Activated B cell treated with CpG ODN at 0.5 μM for 24 hours (primary cell): ENCODE measurements at regions not wholly inside any gene's neighbourhood (a gene's known extent, or its start where the extent isn't known, plus 50 kb on each side); places are given as distances from the start of the nearest gene placed in this dataset.

Source experiments
- ATAC-seq: fragments of 200-7000 bp; cut with Tn5 transposase; one replicate; pipeline ENCODE4 v1.10.0; 2021; ENCODE audit warnings: low read depth, mild to moderate bottlenecking, moderate library complexity
- CTCF ChIA-PET: fragments of 350-600 bp; sonication (Branson Sonifier 250); formaldehyde crosslinking; loops from one replicate; lab custom pipeline; 2021; ENCODE audit warnings: antibody characterized with exemption; lab: Charles Lee
- POLR2A ChIA-PET: fragments of 350-600 bp; sonication (Branson Sonifier 250); formaldehyde crosslinking; loops from one replicate; lab custom pipeline; 2021; ENCODE audit warnings: antibody characterized with exemption; lab: Charles Lee
- DNase-seq: peaks from one replicate; pipeline ENCODE4 v3.0.0; 2022
- H3K27ac Mint-ChIP-seq: one replicate; pipeline ENCODE4 v1.8.0; 2020; ENCODE audit warnings: mixed read lengths
- H3K27me3 Mint-ChIP-seq: one replicate; pipeline ENCODE4 v1.8.0; 2021; ENCODE audit warnings: mixed read lengths
- H3K36me3 Mint-ChIP-seq: one replicate; pipeline ENCODE4 v1.8.0; 2021; ENCODE audit warnings: low read depth, mixed read lengths
- H3K4me1 Mint-ChIP-seq: one replicate; pipeline ENCODE4 v1.8.0; 2021; ENCODE audit warnings: mixed read lengths
- H3K4me3 Mint-ChIP-seq: one replicate; pipeline ENCODE4 v1.8.0; 2020; ENCODE audit warnings: mild to moderate bottlenecking, mixed read lengths
- H3K9me3 Mint-ChIP-seq: one replicate; pipeline ENCODE4 v1.8.0; 2020; ENCODE audit warnings: mixed read lengths
- intact Hi-C: fragments of 100-400 bp; cut with micrococcal nuclease; formaldehyde crosslinking; loops from one replicate; pipeline ENCODE4 v1.15.1; 2024
- TF ChIP-seq, protein P1 (sequence below): fragments of 200-600 bp; IDR thresholded peaks from one replicate; pipeline ENCODE4 v1.8.0; 2022; ENCODE audit warnings: antibody characterized with exemption, mild to moderate bottlenecking

DNA sequence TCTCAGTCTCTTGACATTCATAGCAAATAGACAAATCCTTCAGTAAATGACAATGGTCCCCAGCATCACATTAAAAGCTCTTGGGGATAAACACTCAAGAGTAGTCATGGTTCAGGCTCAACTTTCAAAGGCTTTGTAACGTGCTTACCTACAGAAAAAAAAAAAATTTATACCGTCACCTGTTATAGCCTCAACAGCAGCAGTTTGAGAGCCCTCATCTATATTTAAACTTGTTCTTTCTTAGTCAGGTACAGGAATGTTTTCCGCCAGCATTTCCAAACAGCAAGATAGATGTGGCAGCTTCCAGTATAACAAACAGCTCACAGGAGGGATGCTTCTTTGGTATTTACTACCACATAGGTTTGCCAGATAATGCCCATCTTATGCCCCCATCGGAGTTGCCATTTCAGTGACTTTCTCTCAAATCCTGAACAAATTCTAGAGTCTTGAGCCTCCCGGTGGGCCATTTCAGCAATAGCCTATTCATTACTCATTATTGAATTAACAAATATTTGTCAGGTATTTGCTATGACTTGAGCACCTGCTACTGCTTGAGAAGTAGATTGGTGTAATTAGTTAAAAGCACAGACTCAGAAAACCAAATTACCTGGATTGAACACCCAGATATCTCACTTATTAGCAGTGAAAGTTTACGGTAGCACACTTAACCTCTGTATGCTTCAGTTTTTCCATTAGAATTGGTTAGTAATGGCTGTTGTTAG, 470.0 kb downstream of the EBF1 start:
- intact Hi-C loops: no loop called here
- no peak overlapping the region for H3K4me3 Mint-ChIP-seq
- no peaks in the 10 kb centered on the region for H3K4me1 Mint-ChIP-seq
- no peaks in the 10 kb centered on the region for H3K27me3 Mint-ChIP-seq
- no peak overlapping the region for H3K27ac Mint-ChIP-seq
- ATAC-seq (no peak), DNase-seq (no peak)
- ChIA-PET CTCF (interaction anchor here (0.8 kb wide), 1 partner anchor 455 kb away, joined by 3 read pairs; no protein-coding TSS in a partner anchor), POLR2A (no interaction called here)
- H3K9me3 Mint-ChIP-seq: no peaks in the 10 kb centered on the region
- TF ChIP-seq, protein P1, sequence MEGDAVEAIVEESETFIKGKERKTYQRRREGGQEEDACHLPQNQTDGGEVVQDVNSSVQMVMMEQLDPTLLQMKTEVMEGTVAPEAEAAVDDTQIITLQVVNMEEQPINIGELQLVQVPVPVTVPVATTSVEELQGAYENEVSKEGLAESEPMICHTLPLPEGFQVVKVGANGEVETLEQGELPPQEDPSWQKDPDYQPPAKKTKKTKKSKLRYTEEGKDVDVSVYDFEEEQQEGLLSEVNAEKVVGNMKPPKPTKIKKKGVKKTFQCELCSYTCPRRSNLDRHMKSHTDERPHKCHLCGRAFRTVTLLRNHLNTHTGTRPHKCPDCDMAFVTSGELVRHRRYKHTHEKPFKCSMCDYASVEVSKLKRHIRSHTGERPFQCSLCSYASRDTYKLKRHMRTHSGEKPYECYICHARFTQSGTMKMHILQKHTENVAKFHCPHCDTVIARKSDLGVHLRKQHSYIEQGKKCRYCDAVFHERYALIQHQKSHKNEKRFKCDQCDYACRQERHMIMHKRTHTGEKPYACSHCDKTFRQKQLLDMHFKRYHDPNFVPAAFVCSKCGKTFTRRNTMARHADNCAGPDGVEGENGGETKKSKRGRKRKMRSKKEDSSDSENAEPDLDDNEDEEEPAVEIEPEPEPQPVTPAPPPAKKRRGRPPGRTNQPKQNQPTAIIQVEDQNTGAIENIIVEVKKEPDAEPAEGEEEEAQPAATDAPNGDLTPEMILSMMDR: no peak
- H3K36me3 Mint-ChIP-seq: no peaks in the 10 kb centered on the region

DNA sequence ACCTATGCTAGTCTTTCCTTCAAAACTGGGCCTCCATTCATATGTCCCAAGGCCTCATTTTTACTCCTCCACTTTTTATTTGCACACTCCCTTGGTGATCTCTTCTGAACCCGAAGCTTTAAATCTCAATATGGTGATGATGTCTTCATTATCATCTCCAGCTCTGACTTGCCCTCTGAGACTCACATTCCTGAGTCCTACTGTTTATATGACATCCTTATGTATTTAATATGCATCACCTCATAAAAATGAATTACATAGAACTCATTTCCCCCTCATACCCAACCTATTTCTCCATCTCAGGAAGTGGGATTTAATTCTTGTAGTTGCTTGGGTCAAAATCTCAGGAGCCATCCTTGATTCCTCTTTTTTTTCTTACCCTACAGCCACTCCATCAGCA, 473.0 kb downstream of the EBF1 start:
- Mint-ChIP-seq H3K36me3 (no peaks in the 10 kb centered on the region), H3K4me1 (no peaks in the 10 kb centered on the region), H3K4me3 (no peak overlapping the region), H3K9me3 (no peaks in the 10 kb centered on the region), H3K27me3 (no peaks in the 10 kb centered on the region), H3K27ac (no peak overlapping the region)
- ATAC-seq (no peak), DNase-seq (no peak)
- TF ChIP-seq, protein P1: no peak
- POLR2A ChIA-PET: no interaction called here
- CTCF ChIA-PET: no interaction called here
- intact Hi-C loops: no loop called here

DNA sequence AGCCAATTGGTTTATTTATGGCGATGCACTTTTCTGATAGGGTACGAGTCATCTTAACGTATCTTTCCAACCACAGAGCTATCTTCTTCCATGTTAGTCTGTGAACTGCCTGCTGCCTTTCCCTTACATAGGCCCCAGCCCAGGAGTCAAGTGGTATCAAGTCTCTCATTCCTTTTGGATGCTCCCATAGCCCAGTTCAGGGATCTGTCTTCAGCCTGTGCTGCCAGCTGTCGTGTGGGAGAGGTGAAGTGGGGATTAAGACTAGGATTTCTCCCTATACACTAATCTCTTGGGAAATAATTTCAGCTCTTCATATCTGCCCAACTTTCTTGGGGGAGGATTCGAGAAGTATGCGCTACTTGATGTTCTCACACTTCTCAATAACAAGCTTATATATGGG, 475.7 kb downstream of the EBF1 start:
- H3K27ac Mint-ChIP-seq: no peak overlapping the region
- H3K4me1 Mint-ChIP-seq: no peaks in the 10 kb centered on the region
- H3K9me3 Mint-ChIP-seq: no peaks in the 10 kb centered on the region
- TF ChIP-seq, protein P1: no peak
- POLR2A ChIA-PET: no interaction called here
- CTCF ChIA-PET: no interaction called here
- no peaks in the 10 kb centered on the region for H3K27me3 Mint-ChIP-seq
- no peak for DNase-seq
- no peaks in the 10 kb centered on the region for H3K36me3 Mint-ChIP-seq
- intact Hi-C loops: no loop called here
- no peak overlapping the region for H3K4me3 Mint-ChIP-seq
- ATAC-seq: no peak

DNA sequence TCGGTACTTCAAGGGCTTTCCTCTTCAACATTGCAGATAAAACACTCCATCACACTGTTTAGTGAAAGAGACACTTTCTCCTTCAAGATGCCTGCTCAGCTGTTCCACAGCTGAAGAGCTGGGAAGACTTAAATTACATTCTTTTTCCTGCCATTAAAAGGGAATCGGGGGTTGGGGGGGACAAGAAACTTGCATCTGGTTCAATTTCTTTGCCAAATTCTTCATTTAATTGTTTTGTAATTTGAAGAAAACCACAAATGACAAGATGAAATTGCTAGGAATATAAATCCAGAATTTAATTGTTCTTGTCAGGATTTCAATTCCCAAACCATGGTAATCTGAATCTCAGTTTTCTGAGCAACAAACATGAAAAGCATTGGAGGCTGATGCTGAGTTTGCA, 478.3 kb downstream of the EBF1 start:
- TF ChIP-seq, protein P1: no peak
- no peaks in the 10 kb centered on the region for H3K4me1 Mint-ChIP-seq

DNA sequence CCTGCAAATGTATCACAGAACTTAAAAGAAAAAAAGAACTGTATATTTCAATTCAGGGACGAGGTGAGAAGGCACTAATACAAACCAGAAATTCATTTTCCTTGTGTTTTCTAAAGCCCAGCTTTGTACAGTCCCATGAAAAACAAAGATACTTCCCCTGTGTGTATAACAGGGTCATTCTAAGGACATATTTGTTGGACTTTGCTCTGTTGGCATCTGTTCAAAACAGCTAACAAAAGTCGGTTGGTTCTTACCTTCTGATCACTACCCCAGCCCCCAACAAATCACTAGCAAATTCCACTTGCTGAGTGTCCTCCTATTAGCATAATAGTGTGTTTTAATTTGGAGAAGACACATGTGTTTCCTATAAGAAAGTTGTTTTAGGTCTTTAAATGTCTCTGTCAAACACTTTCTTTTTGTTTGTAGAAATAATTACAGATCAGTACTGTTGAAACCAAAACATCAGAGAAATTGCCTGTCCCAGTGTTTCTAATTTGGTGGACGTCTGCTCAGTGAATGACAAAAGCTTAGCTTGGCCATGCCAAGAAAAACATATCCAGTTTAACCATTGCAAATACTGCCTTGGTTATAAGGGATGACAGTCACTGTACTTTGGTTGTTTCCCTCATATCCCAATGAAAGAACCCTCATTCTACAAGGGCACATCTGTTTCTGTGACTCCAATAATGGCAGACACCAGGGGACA, 480.5 kb downstream of the EBF1 start:
- ChIA-PET POLR2A (no interaction called here), CTCF (interaction anchor here (1.0 kb wide), 1 partner anchor 47 kb away, joined by 4 read pairs; no protein-coding TSS in a partner anchor)
- Mint-ChIP-seq H3K36me3 (no peaks in the 10 kb centered on the region), H3K9me3 (no peaks in the 10 kb centered on the region), H3K4me1 (no peaks in the 10 kb centered on the region), H3K27ac (no peak overlapping the region), H3K4me3 (no peak overlapping the region), H3K27me3 (no peaks in the 10 kb centered on the region)
- TF ChIP-seq, protein P1: no peak
- ATAC-seq (no peak), DNase-seq (no peak)
- intact Hi-C loops: no loop called here

More for the DNA sequence above, 478.3 kb downstream of the EBF1 start:
- H3K27ac Mint-ChIP-seq: no peak overlapping the region
- no peak for ATAC-seq
- ChIA-PET CTCF (no interaction called here), POLR2A (no interaction called here)
- intact Hi-C loops: no loop called here
- H3K36me3 Mint-ChIP-seq: no peaks in the 10 kb centered on the region
- H3K4me3 Mint-ChIP-seq: no peak overlapping the region
- H3K27me3 Mint-ChIP-seq: no peaks in the 10 kb centered on the region
- no peaks in the 10 kb centered on the region for H3K9me3 Mint-ChIP-seq
- no peak for DNase-seq
